BLaER1 (cell line): ENCODE measurements at regions not wholly inside any gene's neighbourhood (a gene's known extent, or its start where the extent isn't known, plus 50 kb on each side); places are given as distances from the start of the nearest gene placed in this dataset.

Source experiments
- H3K27ac ChIP-seq: shearing (Covaris generic); formaldehyde crosslinking; 2 replicates; pipeline ENCODE4 v1.8.1; 2022
- H3K27me3 ChIP-seq: shearing (Covaris generic); formaldehyde crosslinking; 2 replicates; pipeline ENCODE4 v1.8.1; 2022
- H3K36me3 ChIP-seq: shearing (Covaris generic); formaldehyde crosslinking; 2 replicates; pipeline ENCODE4 v1.8.1; 2022
- H3K4me1 ChIP-seq: shearing (Covaris generic); formaldehyde crosslinking; 2 replicates; pipeline ENCODE4 v1.8.1; 2022
- H3K4me2 ChIP-seq: shearing (Covaris generic); formaldehyde crosslinking; 2 replicates; pipeline ENCODE4 v1.8.1; 2022
- H3K4me3 ChIP-seq: shearing (Covaris generic); formaldehyde crosslinking; 2 replicates; pipeline ENCODE4 v1.8.1; 2022
- H3K9ac ChIP-seq: shearing (Covaris generic); formaldehyde crosslinking; 2 replicates; pipeline ENCODE4 v1.8.1; 2022
- H3K9me3 ChIP-seq: shearing (Covaris generic); formaldehyde crosslinking; 2 replicates; pipeline ENCODE4 v1.8.1; 2022
- H4K20me1 ChIP-seq: shearing (Covaris generic); formaldehyde crosslinking; 2 replicates; pipeline ENCODE4 v1.8.1; 2022
- Cebpa-rat ChIP-seq: shearing (Covaris generic); IDR thresholded peaks from 2 replicates; pipeline ENCODE4 v1.8.1; 2022

DNA sequence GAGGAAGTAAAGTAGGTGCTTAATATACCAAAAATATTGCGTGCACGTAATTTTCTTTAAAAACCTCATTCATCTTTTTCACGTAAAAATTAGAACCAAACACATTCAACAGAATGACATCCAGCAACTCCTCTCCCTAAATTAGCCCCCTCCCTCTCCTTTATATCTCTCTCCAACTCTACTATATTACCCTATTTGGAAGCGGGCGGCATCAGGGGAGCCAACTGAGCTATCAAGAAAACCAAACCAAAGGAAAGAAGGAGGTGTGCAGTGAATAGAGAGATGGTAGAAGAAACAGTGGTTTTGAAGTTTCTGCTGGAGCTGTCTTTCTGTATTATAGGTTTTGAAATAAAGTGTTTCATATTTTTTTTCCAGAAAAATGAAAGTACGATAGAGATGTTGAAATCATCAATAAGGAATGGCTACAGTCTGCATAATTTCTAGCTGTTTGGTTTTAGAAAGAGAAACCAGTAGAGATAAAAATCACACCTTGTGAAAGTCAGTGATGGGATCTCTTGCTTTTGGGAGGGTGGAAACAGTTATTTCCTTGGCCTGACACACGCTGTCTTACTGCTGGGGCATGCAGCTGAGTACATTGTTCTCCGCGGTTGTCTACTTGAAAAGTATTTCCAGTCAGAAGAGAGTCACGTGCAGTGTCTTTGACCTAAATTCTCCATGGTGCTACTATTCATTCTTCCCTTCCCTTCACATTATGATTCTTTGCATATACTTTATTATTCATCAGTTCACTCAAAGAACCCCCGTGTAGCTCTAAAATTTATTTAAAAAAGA is 94.1 kb upstream of the WDR17 start:
- no peak overlapping the region for H3K4me3 ChIP-seq
- no peaks in the 10 kb centered on the region for H3K27me3 ChIP-seq
- TF ChIP-seq Cebpa-rat = no peak
- no peak overlapping the region for H3K9ac ChIP-seq
- H3K27ac ChIP-seq = no peak overlapping the region
- no peaks in the 10 kb centered on the region for H4K20me1 ChIP-seq
- no peak overlapping the region for H3K4me2 ChIP-seq
- H3K4me1 ChIP-seq = no peaks in the 10 kb centered on the region
- no peaks in the 10 kb centered on the region for H3K36me3 ChIP-seq
- peaks cover 9% of the 10 kb centered on the region; the same call in 1 of the 2 replicates for H3K9me3 ChIP-seq

GRCh38 chr4:175973027-175973923 is 92.4 kb upstream of the WDR17 start:
- TF ChIP-seq Cebpa-rat = no peak
- H3K4me3 ChIP-seq = no peak overlapping the region
- H3K9ac ChIP-seq = no peak overlapping the region
- no peak overlapping the region for H3K27ac ChIP-seq
- no peaks in the 10 kb centered on the region for H4K20me1 ChIP-seq
- no peaks in the 10 kb centered on the region for H3K27me3 ChIP-seq
- no peaks in the 10 kb centered on the region for H3K4me1 ChIP-seq
- no peak overlapping the region for H3K4me2 ChIP-seq
- H3K36me3 ChIP-seq = no peaks in the 10 kb centered on the region
- no peaks in the 10 kb centered on the region for H3K9me3 ChIP-seq

DNA sequence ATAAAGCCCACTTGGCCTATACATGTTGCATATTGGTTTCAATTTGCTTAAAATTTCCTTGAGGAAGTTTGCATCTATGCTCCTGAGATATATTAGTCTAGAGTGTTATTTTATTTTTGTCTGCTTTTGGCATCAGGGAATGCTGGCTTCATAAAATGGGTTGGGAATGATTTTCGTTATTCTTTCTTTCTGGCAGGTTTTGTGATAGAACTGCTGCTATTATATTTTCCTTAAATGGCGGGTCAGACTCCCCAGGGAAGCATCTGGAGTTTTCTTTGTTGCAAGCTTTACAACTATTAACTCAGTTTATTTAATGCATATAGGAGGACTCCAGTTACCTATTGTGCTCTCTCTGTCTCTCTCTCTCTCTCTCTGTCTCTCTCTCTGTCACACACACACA is 82.0 kb upstream of the WDR17 start:
- no peaks in the 10 kb centered on the region for H3K36me3 ChIP-seq
- no peaks in the 10 kb centered on the region for H3K27me3 ChIP-seq
- H3K4me2 ChIP-seq = no peak overlapping the region
- H3K9ac ChIP-seq = no peak overlapping the region
- no peaks in the 10 kb centered on the region for H4K20me1 ChIP-seq
- H3K9me3 ChIP-seq = no peaks in the 10 kb centered on the region
- H3K4me1 ChIP-seq = no peaks in the 10 kb centered on the region
- TF ChIP-seq Cebpa-rat = no peak
- H3K27ac ChIP-seq = no peak overlapping the region
- H3K4me3 ChIP-seq = no peak overlapping the region

GRCh38 chr4:175986668-175987067 is 79.0 kb upstream of the WDR17 start:
- Histone ChIP-seq H3K9me3 (no peaks in the 10 kb centered on the region), H3K9ac (no peak overlapping the region), H3K4me2 (no peak overlapping the region), H3K4me1 (no peaks in the 10 kb centered on the region), H4K20me1 (no peaks in the 10 kb centered on the region), H3K27me3 (no peaks in the 10 kb centered on the region), H3K4me3 (no peak overlapping the region), H3K27ac (no peak overlapping the region), H3K36me3 (no peaks in the 10 kb centered on the region)
- no peak for TF ChIP-seq Cebpa-rat

DNA sequence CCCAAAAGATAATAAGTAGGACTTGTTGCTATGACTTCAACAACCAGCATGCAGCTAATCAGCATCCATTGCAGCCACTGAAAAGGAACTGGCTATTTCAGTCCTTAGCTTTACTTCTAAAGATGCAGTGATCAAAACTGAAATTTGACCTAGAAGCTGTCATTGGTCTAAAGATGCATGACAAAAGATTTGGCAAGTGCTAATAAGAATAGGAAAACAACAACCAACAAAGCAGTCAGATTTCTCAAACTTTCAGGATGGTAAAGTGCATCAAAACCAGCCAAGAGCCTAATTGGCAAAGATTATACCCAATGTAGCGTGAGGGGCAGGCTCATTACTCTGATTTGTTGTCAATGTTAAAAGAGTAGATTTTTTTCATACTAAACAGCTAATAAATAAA is 77.1 kb upstream of the WDR17 start:
- Histone ChIP-seq H3K27me3 (no peaks in the 10 kb centered on the region), H3K4me2 (no peak overlapping the region), H3K9me3 (no peaks in the 10 kb centered on the region), H3K36me3 (no peaks in the 10 kb centered on the region), H3K4me3 (no peak overlapping the region), H4K20me1 (no peaks in the 10 kb centered on the region), H3K9ac (no peak overlapping the region), H3K4me1 (no peaks in the 10 kb centered on the region), H3K27ac (no peak overlapping the region)
- TF ChIP-seq Cebpa-rat = no peak

GRCh38 chr4:175996206-175996605 is 69.4 kb upstream of the WDR17 start:
- Histone ChIP-seq H4K20me1 (no peaks in the 10 kb centered on the region), H3K36me3 (no peaks in the 10 kb centered on the region), H3K4me1 (peaks cover 5% of the 10 kb centered on the region; the same call in 1 of the 2 replicates), H3K27ac (no peak overlapping the region), H3K9ac (no peak overlapping the region), H3K4me2 (no peak overlapping the region), H3K27me3 (peaks cover 5% of the 10 kb centered on the region), H3K4me3 (no peak overlapping the region), H3K9me3 (no peaks in the 10 kb centered on the region)
- no peak for TF ChIP-seq Cebpa-rat

- Histone ChIP-seq H3K9me3 (no peaks in the 10 kb centered on the region), H3K27ac (no peak overlapping the region), H3K36me3 (no peaks in the 10 kb centered on the region), H3K4me2 (no peak overlapping the region), H4K20me1 (no peaks in the 10 kb centered on the region), H3K4me1 (peaks cover 10% of the 10 kb centered on the region), H3K9ac (no peak overlapping the region), H3K4me3 (no peak overlapping the region), H3K27me3 (peaks cover 12% of the 10 kb centered on the region)
- TF ChIP-seq Cebpa-rat = no peak
Measured at GRCh38 chr4:175997291-175997690, 68.3 kb upstream of the WDR17 start.

DNA sequence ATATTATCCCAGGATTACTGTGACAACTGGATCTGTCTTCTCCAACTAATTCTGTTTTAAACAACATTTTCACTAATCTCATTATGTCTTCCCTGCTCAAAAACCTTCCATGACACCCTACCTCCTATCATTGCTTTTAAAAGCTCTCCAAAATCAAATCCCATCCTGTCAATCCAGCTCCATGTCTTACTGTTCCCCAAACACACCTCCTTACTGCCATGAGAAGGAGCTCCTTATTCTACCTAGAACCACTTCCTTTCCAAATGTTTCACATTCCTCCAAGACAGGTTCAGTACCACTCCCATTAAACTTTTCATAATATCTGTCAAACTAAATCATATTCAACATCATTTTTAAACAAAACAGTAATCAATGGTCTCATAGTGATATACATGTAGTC is 66.9 kb upstream of the WDR17 start:
- no peak for TF ChIP-seq Cebpa-rat
- no peaks in the 10 kb centered on the region for H4K20me1 ChIP-seq
- H3K27ac ChIP-seq = no peak overlapping the region
- no peak overlapping the region for H3K4me2 ChIP-seq
- H3K4me1 ChIP-seq = peaks cover 17% of the 10 kb centered on the region
- H3K9me3 ChIP-seq = no peaks in the 10 kb centered on the region
- no peak overlapping the region for H3K9ac ChIP-seq
- no peak overlapping the region for H3K4me3 ChIP-seq
- no peaks in the 10 kb centered on the region for H3K36me3 ChIP-seq
- H3K27me3 ChIP-seq = peaks cover 12% of the 10 kb centered on the region

- Histone ChIP-seq H3K9ac (no peak overlapping the region), H3K4me3 (no peak overlapping the region), H3K36me3 (no peaks in the 10 kb centered on the region), H3K4me2 (no peak overlapping the region), H4K20me1 (no peaks in the 10 kb centered on the region), H3K9me3 (no peaks in the 10 kb centered on the region), H3K27ac (no peak overlapping the region), H3K27me3 (peaks cover 12% of the 10 kb centered on the region), H3K4me1 (peaks cover 17% of the 10 kb centered on the region)
- TF ChIP-seq Cebpa-rat = no peak
Measured at GRCh38 chr4:175999944-176000343, 65.7 kb upstream of the WDR17 start.
